Lung (tissue), 11 donors: ENCODE measurements at regions not wholly inside any gene's neighbourhood (a gene's known extent, or its start where the extent isn't known, plus 50 kb on each side); places are given as distances from the start of the nearest gene placed in this dataset.
A peak's percentile ranks its signal among the peaks of the same experiment; 100 is the strongest.

ENCODE experiments used
- ATAC-seq: fragments of 200-7000 bp; cut with Tn5 transposase; one replicate; pipeline ENCODE4 v1.9.1; 2020; ENCODE audit warnings: moderate number of reproducible peaks; ENCODE audit not compliant: insufficient read depth, low FRiP score
- DNase-seq, 3 donors: peaks; one replicate each; pipeline ENCODE4 v3.0.0-alpha.2; 2013 to 2017
- H3K27ac ChIP-seq, 2 donors: one replicate each; pipeline ENCODE4 v1.5.1; 2013; ENCODE audit warnings: mild to moderate bottlenecking in 2 of 2, moderate library complexity in 2 of 2, control low read depth in 1 of 2, inconsistent platforms in 1 of 2, low read depth in 1 of 2, low read length in 1 of 2
- H3K27me3 ChIP-seq, 3 donors: one replicate each; pipeline ENCODE4 v1.5.1; 2013; ENCODE audit warnings: low read length in 2 of 3; ENCODE audit not compliant: control insufficient read depth in 3 of 3, insufficient read depth in 3 of 3
- H3K36me3 ChIP-seq, 4 donors: one replicate each; pipeline ENCODE4 v1.5.1; 2013; ENCODE audit warnings: low read length in 4 of 4, mild to moderate bottlenecking in 1 of 4, moderate library complexity in 1 of 4; ENCODE audit not compliant: control insufficient read depth in 4 of 4, insufficient read depth in 4 of 4
- H3K4me1 ChIP-seq, 5 donors: one replicate each; pipeline ENCODE4 v1.5.1; 2013; ENCODE audit warnings: low read length in 5 of 5, mild to moderate bottlenecking in 2 of 5, moderate library complexity in 1 of 5; ENCODE audit not compliant: control insufficient read depth in 5 of 5, insufficient read depth in 5 of 5
- H3K4me3 ChIP-seq: one replicate; pipeline ENCODE4 v1.5.1; 2013; ENCODE audit warnings: mild to moderate bottlenecking, control low read depth, moderate library complexity
- H3K9ac ChIP-seq, 2 donors: one replicate each; pipeline ENCODE4 v1.5.1; 2013; ENCODE audit warnings: low read length in 2 of 2, control low read depth in 1 of 2; ENCODE audit not compliant: insufficient read depth in 1 of 2
- H3K9me3 ChIP-seq, 4 donors: one replicate each; pipeline ENCODE4 v1.5.1; 2013; ENCODE audit warnings: low read length in 3 of 4, mild to moderate bottlenecking in 1 of 4, moderate library complexity in 1 of 4; ENCODE audit not compliant: control insufficient read depth in 4 of 4, insufficient read depth in 3 of 4
- WGBS, 2 donors: extraction: QIAGEN DNeasy Blood & Tissue Kit; methylation state at CpG; one replicate each; pipeline ENCODE4 v1.1.7; 2013; 5-methylcytosine and 5-hydroxymethylcytosine counted together
- TF ChIP-seq, protein P1 (sequence below): IDR thresholded peaks from 2 replicates; pipeline ENCODE4 v1.5.1; 2012; ENCODE audit warnings: mild to moderate bottlenecking; ENCODE audit errors: control extremely low read depth, extremely low read depth
- donor health status: control.
- donor health status: control.
- donor health status: Bipolar disorder and iron deficiency.
- donor health status: healthy.
- donor health status: DM: yes; HTN: yes; CAD: no.

DNA sequence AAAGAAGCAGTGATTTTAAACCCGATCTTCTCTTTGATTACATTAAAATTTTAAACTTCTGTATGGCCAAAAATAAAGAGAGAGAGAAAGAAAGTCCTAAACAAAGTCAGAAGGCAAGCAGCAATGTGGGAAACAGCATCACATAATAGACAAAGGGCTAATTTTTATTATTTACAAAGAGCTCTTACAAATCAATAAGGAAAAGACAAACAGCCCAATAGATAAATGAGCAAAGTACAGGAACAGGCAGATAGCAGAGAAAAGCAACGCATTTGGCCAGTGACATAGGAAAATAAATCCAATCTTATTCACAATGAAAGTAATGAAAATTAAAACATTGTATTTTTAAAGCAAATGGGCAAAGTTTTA, 93.1 kb downstream of the SALL1 start:
- Histone ChIP-seq H3K9ac (no peak overlapping the region), H3K27ac (no peak overlapping the region), H3K4me3 (no peak overlapping the region), H3K27me3 (peaks cover 0 to 5% (median 4%) of the 10 kb centered on the region in 3 donors), H3K36me3 (no peaks in the 10 kb centered on the region), H3K4me1 (no peaks in the 10 kb centered on the region), H3K9me3 (peaks cover 0 to 9% (median 0%) of the 10 kb centered on the region in 4 donors)
- TF ChIP-seq, protein P1, sequence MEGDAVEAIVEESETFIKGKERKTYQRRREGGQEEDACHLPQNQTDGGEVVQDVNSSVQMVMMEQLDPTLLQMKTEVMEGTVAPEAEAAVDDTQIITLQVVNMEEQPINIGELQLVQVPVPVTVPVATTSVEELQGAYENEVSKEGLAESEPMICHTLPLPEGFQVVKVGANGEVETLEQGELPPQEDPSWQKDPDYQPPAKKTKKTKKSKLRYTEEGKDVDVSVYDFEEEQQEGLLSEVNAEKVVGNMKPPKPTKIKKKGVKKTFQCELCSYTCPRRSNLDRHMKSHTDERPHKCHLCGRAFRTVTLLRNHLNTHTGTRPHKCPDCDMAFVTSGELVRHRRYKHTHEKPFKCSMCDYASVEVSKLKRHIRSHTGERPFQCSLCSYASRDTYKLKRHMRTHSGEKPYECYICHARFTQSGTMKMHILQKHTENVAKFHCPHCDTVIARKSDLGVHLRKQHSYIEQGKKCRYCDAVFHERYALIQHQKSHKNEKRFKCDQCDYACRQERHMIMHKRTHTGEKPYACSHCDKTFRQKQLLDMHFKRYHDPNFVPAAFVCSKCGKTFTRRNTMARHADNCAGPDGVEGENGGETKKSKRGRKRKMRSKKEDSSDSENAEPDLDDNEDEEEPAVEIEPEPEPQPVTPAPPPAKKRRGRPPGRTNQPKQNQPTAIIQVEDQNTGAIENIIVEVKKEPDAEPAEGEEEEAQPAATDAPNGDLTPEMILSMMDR = no peak
- ATAC-seq = no peak
- no peak for DNase-seq
- 72 to 82% methylated on average over 2 of the region's 2 CpGs for WGBS, 2 donors

DNA sequence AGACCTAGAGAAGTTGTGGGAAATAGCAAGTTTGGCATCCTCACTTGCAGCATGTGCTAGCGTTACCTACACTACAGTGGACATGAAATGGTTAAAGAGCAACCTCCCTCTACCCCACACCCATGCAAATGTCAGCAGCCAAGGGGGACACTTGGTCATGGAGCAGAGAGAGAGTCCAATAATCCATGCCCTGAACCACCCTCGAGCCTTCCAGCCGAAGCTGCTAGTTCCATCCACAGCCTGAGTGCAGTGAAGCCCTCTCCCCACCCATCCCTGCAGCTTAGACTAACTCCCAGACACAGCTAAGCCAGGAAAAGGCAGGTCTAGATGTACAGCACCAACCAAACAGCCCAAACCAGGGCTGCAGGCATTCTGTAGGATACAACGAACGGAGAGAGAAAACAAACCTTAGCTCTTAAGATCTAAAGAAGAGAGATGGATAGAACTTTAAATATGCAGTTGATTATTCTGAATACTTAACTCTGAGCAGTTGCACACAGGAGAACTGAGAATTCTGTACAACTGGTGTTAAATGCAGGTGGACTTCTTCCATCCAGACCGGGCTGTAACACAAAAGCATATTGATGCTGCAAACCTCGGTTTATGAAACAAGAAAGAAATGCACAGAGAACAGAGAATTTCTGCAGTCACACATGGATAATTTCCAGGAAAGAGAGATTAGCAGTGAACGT, 93.8 kb downstream of the SALL1 start:
- H3K36me3 ChIP-seq = no peaks in the 10 kb centered on the region
- H3K4me3 ChIP-seq = no peak overlapping the region
- 65 to 69% methylated on average over 8 of the region's 8 CpGs for WGBS, 2 donors
- ATAC-seq (no peak), DNase-seq (no peak)
- no peaks in the 10 kb centered on the region for H3K4me1 ChIP-seq
- H3K27ac ChIP-seq = no peak overlapping the region
- TF ChIP-seq, protein P1 = no peak
- H3K9me3 ChIP-seq = peaks cover 0 to 9% (median 0%) of the 10 kb centered on the region in 4 donors
- H3K9ac ChIP-seq = no peak overlapping the region
- H3K27me3 ChIP-seq = peaks cover 0 to 5% (median 4%) of the 10 kb centered on the region in 3 donors

DNA sequence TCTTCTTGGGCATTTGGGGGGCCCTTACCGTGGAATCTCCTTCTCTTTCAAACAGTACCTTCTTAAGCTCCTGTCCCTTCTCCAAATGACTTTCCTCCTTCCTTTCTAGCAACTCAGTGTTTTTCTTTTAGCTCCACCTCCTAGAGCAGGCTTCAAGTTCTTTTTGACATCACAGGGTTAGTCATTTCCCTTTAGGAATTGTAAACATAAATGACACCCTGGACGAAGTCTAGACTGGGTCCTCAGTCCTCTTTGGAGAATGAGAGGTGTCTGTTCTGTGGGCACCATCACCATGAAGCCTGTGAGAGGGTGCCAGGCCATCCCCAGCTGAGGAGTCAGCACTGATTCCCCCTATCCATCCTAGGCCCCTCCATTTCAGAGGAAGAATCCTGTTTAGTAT, 94.7 kb downstream of the SALL1 start:
- TF ChIP-seq, protein P1 = no peak
- H3K4me3 ChIP-seq = no peak overlapping the region
- H3K27ac ChIP-seq = no peak overlapping the region
- H3K27me3 ChIP-seq = peaks cover 0 to 5% (median 4%) of the 10 kb centered on the region in 3 donors
- no peaks in the 10 kb centered on the region for H3K4me1 ChIP-seq
- ATAC-seq (no peak), DNase-seq (no peak)
- 45 to 63% methylated on average over 2 of the region's 2 CpGs for WGBS, 2 donors
- H3K9ac ChIP-seq = no peak overlapping the region
- no peaks in the 10 kb centered on the region for H3K36me3 ChIP-seq
- peaks cover 0 to 9% (median 0%) of the 10 kb centered on the region in 4 donors for H3K9me3 ChIP-seq

DNA sequence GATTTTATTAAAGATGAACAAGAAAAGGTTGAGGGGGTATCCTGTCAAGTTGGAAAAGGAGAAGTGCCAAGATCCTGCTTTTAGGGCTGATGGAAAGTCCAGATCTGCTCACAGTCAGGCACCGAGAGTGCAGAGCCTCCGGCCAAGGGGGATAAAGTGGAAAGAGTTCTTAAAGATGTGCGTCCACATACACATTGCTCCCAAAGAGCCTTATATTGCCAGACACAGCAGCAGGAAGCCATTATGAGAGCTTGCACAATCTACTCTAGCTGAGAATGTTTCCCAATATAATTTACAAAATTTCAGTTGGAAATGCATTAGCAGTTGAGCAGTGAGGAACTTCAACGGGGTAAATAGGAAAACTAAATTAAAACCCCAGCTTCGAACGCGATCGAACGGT, 95.6 kb downstream of the SALL1 start:
- ATAC-seq (no peak), DNase-seq (peak in 2 of 3 donors; percentile 11 to 66)
- H3K4me1 ChIP-seq = no peaks in the 10 kb centered on the region
- 47 to 74% methylated on average over 9 of the region's 9 CpGs for WGBS, 2 donors
- H3K27ac ChIP-seq = no peak overlapping the region
- no peaks in the 10 kb centered on the region for H3K36me3 ChIP-seq
- H3K9me3 ChIP-seq = peaks cover 0 to 6% (median 0%) of the 10 kb centered on the region in 4 donors
- no peak overlapping the region for H3K9ac ChIP-seq
- no peak overlapping the region for H3K4me3 ChIP-seq
- TF ChIP-seq, protein P1 = no peak
- peaks cover 0 to 3% (median 0%) of the 10 kb centered on the region in 3 donors for H3K27me3 ChIP-seq
